ENCODE measurements at regions not wholly inside any gene's neighbourhood (a gene's known extent, or its start where the extent isn't known, plus 50 kb on each side); places are given as distances from the start of the nearest gene placed in this dataset.

- Histone ChIP-seq H3K9ac (replicated peaks; ENCODE audit: extremely low read depth, insufficient read depth, low read length) (no peak overlapping the region), H3K9me3 (replicated peaks; ENCODE audit: control insufficient read depth, insufficient read depth, low read length) (no peaks in the 10 kb centered on the region), H2AFZ (ENCODE audit: low read depth, low read length) (no peak overlapping the region), H3K4me2 (ENCODE audit: insufficient read depth, low read length) (peak overlapping the region; percentile 60), H3K4me1 (ENCODE audit: control insufficient read depth, extremely low read depth, insufficient read depth, low read length) (peaks cover 16% of the 10 kb centered on the region), H3K9me1 (replicated peaks; ENCODE audit: control insufficient read depth, extremely low read depth, insufficient read depth, low read length) (no peaks in the 10 kb centered on the region), H4K20me1 (replicated peaks; ENCODE audit: control insufficient read depth, extremely low read depth, insufficient read depth, low read length) (no peaks in the 10 kb centered on the region), H3K79me2 (ENCODE audit: control insufficient read depth, insufficient read depth, low read length) (no peaks in the 10 kb centered on the region), H3K36me3 (ENCODE audit: control insufficient read depth in 2 of 2, extremely low read depth in 1 of 2, insufficient read depth in 2 of 2, low read length in 2 of 2) (no peaks in the 10 kb centered on the region), H3K27ac (ENCODE audit: insufficient read depth, low read depth, low read length) (peak overlapping the region; percentile 23), H3K27me3 (ENCODE audit: control insufficient read depth in 2 of 2, insufficient read depth in 2 of 2, low read length in 2 of 2) (no peaks in the 10 kb centered on the region), H3K4me3 (replicated peaks in 1 of 3; ENCODE audit: insufficient read depth in 1 of 3, low read depth in 1 of 3, low read length in 3 of 3) (no peak overlapping the region)
- DNase-seq (ENCODE audit: low read depth, low spot score), result no peak
- dilution Hi-C loops (cut with MboI; ENCODE audit: extremely low pct_ligation_motif_present, low sequenced_read_pairs), result no loop called here
- intact Hi-C loops (cut with micrococcal nuclease), result loop anchor here (2.0 kb wide), 1 partner anchor 73 kb away; the partner anchor contains the start of gene ITGB1
- FAIRE-seq, result no peak
- CTCF ChIA-PET, result interaction anchor here (0.9 to 2.7 kb wide), 7 partner anchors 8 to 84 kb away, joined by 3 to 16 read pairs (median 3); no protein-coding TSS in a partner anchor
- no peak for TF ChIP-seq POLR2AphosphoS5 (IDR thresholded peaks at IDR 0.05; ENCODE audit: insufficient read depth, low read depth, low read length)
- TF ChIP-seq CTCF (IDR thresholded peaks at IDR 0.05; ENCODE audit: extremely low read depth in 1 of 2, insufficient read depth in 1 of 2, low read depth in 1 of 2, low read length in 2 of 2), result no peak
- TF ChIP-seq EZH2 (IDR thresholded peaks at IDR 0.05; ENCODE audit: borderline replicate concordance, low read depth, low read length, severe bottlenecking), result no peak
- no TSS peak for BruUV-seq (replicated peaks)
- POLR2A ChIA-PET, result no interaction called here
These were observed 74.0 kb upstream of the ITGB1 start for GRCh38 chr10:33031815-33032653.

GRCh38 chr10:33031171-33031570, 73.1 kb upstream of the ITGB1 start:
- TF ChIP-seq POLR2A (IDR thresholded peaks at IDR 0.05; ENCODE audit: low read depth, low read length) (no peak), FOS (IDR thresholded peaks at IDR 0.05; ENCODE audit: borderline replicate concordance, insufficient read depth, low read length) (no peak), EZH2 (IDR thresholded peaks at IDR 0.05; ENCODE audit: borderline replicate concordance, low read depth, low read length, severe bottlenecking) (no peak), POLR2AphosphoS5 (IDR thresholded peaks at IDR 0.05; ENCODE audit: insufficient read depth, low read depth, low read length) (no peak), GATA2 (IDR thresholded peaks at IDR 0.05; ENCODE audit: insufficient read depth, insufficient read length, low read depth, low read length) (no peak), MAX (IDR thresholded peaks at IDR 0.05; ENCODE audit: insufficient read depth, insufficient read length) (no peak), JUN (IDR thresholded peaks at IDR 0.05; ENCODE audit: borderline replicate concordance, insufficient read depth, insufficient read length, low read depth) (no peak), CTCF (IDR thresholded peaks at IDR 0.05; ENCODE audit: extremely low read depth in 1 of 2, insufficient read depth in 1 of 2, low read depth in 1 of 2, low read length in 2 of 2) (no peak), MYC (IDR thresholded peaks at IDR 0.05; ENCODE audit: low read depth, low read length) (no peak)
- Histone ChIP-seq H4K20me1 (replicated peaks; ENCODE audit: control insufficient read depth, extremely low read depth, insufficient read depth, low read length) (no peaks in the 10 kb centered on the region), H3K36me3 (ENCODE audit: control insufficient read depth in 2 of 2, extremely low read depth in 1 of 2, insufficient read depth in 2 of 2, low read length in 2 of 2) (no peaks in the 10 kb centered on the region), H3K79me2 (ENCODE audit: control insufficient read depth, insufficient read depth, low read length) (no peaks in the 10 kb centered on the region), H3K4me3 (replicated peaks in 1 of 3; ENCODE audit: insufficient read depth in 1 of 3, low read depth in 1 of 3, low read length in 3 of 3) (no peak overlapping the region), H3K9me3 (replicated peaks; ENCODE audit: control insufficient read depth, insufficient read depth, low read length) (no peaks in the 10 kb centered on the region), H3K4me1 (ENCODE audit: control insufficient read depth, extremely low read depth, insufficient read depth, low read length) (peaks cover 16% of the 10 kb centered on the region), H3K9ac (replicated peaks; ENCODE audit: extremely low read depth, insufficient read depth, low read length) (no peak overlapping the region), H3K9me1 (replicated peaks; ENCODE audit: control insufficient read depth, extremely low read depth, insufficient read depth, low read length) (no peaks in the 10 kb centered on the region), H3K4me2 (ENCODE audit: insufficient read depth, low read length) (no peak overlapping the region), H3K27ac (ENCODE audit: insufficient read depth, low read depth, low read length) (no peak overlapping the region), H2AFZ (ENCODE audit: low read depth, low read length) (no peak overlapping the region), H3K27me3 (ENCODE audit: control insufficient read depth in 2 of 2, insufficient read depth in 2 of 2, low read length in 2 of 2) (no peaks in the 10 kb centered on the region)
- BruUV-seq (replicated peaks), result no TSS peak
- CTCF ChIA-PET, result interaction anchor here (2.3 to 2.7 kb wide), 2 partner anchors 22 to 85 kb away, joined by 9 to 16 read pairs; no protein-coding TSS in a partner anchor
- no peak for FAIRE-seq
- dilution Hi-C loops (cut with MboI; ENCODE audit: extremely low pct_ligation_motif_present, low sequenced_read_pairs) (no loop called here), intact Hi-C loops (cut with micrococcal nuclease) (no loop called here)
- no peak for DNase-seq (ENCODE audit: low read depth, low spot score)
- POLR2A ChIA-PET, result no interaction called here

Data from endothelial cell of umbilical vein (primary cell).